ENCODE measurements at regions not wholly inside any gene's neighbourhood (a gene's known extent, or its start where the extent isn't known, plus 50 kb on each side); places are given as distances from the start of the nearest gene placed in this dataset.
"Not testable (repeated sequence)": the region's sequence is repeated elsewhere in the genome, so short reads cannot be mapped to it uniquely, and the experiment has no call there.

- no peak for DNase-seq
- Histone ChIP-seq H3K36me3 (replicated peaks; ENCODE audit: control insufficient read depth, insufficient read depth, low read length) (no peaks in the 10 kb centered on the region), H3K4me3 (ENCODE audit: insufficient read depth, low read depth, low read length) (no peak overlapping the region)
These were observed 187.8 kb downstream of the ZNF516 start for GRCh38 chr18:76307293-76307690.

DNA sequence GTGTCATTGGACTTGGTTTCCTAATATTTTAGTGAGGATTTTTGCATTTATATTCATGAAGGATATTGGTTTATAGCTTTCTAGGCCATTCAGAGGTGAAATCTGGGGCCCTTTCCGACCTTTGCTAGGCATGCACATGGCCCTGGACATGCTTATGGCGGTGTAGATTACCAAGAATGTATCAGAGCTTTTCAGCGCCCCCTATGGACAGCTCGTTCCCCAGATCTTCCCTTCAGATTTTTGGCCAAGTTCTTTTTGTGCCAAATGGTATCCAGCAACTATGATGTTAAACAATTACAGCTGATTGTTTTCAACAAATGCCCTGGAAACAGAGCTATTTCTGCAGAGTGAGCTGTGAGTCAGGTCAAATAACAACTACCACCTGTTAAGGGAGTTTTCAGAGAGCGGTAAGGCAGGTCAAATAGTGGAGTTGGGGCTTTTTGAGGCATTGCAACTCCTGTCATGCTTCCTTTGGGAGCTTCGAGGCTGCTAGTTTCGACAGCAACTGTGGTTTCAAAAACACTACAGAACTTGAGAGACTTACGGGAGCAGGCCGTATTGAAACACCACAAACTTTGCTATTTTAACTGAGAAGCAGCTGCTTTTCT, 188.3 kb downstream of the ZNF516 start:
- DNase-seq: peak; percentile 33
- Histone ChIP-seq H3K36me3 (replicated peaks; ENCODE audit: control insufficient read depth, insufficient read depth, low read length) (no peaks in the 10 kb centered on the region), H3K4me3 (ENCODE audit: insufficient read depth, low read depth, low read length) (no peak overlapping the region), H3K27me3 (ENCODE audit: control insufficient read depth, insufficient read depth, low read length) (no peaks in the 10 kb centered on the region)

More at GRCh38 chr18:76307293-76307690, 187.8 kb downstream of the ZNF516 start:
- no peaks in the 10 kb centered on the region for H3K27me3 ChIP-seq (ENCODE audit: control insufficient read depth, insufficient read depth, low read length)

DNA sequence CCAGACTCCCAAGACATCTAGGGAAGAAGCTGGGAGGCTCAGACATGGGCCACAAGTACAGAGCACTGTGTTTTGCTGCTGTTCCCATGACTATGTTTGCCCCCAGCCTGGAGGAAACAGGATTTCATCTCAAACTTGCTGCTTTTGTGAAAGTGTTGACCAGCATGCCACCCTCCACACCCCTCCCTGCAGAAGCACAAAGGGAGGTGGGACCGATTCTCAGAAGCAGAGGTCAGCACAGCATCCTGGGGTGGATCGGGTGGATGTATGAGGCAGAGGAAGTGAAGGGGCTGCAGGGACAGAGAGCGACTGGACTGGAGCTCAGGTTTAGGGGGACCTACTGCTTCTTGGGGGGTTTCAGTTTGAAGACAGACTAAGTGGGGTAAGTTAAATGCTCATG, 209.2 kb downstream of the ZNF516 start:
- no peak for DNase-seq
- Histone ChIP-seq H3K36me3 (replicated peaks; ENCODE audit: control insufficient read depth, insufficient read depth, low read length) (no peaks in the 10 kb centered on the region), H3K4me3 (ENCODE audit: insufficient read depth, low read depth, low read length) (no peak overlapping the region), H3K27me3 (ENCODE audit: control insufficient read depth, insufficient read depth, low read length) (no peaks in the 10 kb centered on the region)

DNA sequence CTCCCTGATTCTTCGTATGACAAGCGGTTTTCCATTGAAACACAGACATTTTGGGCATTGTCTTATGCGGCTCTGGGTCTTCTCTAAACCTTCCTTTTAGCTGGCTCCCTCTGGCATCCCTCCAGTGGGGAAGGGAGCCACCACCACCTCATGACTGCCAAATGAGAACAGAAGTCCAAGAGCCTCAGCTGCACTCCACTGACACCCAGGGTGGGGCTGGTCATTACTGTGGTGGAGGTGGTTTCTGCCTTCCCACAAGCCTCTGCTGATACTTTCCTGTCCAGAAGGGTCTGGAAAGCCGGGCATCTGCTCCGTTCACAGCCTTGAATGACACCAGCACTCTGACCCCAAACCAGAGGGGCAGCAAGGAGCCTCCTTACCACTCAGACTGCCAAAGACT, 213.5 kb downstream of the ZNF516 start:
- no peak for DNase-seq
- no peak overlapping the region for H3K4me3 ChIP-seq (ENCODE audit: insufficient read depth, low read depth, low read length)
- no peaks in the 10 kb centered on the region for H3K36me3 ChIP-seq (replicated peaks; ENCODE audit: control insufficient read depth, insufficient read depth, low read length)
- no peaks in the 10 kb centered on the region for H3K27me3 ChIP-seq (ENCODE audit: control insufficient read depth, insufficient read depth, low read length)

DNA sequence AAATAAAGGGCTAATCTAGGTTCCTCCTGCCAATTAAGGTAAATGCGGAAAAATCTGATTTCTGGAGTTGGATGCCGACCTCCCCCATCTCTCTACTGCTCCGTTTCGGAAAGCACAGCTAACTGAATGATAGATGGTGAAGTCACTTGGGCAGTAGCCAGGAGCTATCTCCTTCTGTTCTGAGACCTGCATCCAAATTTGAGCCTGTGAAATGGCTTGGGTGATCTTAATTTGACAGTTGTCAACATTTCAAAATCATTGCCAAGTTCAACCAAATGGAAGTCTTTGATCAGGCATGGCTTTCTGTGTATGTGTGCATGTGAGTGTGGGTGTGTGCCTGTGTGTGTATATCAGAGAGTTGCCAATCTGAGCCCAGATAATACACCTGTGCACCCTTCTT, 217.2 kb downstream of the ZNF516 start:
- DNase-seq: no peak
- H3K36me3 ChIP-seq (replicated peaks; ENCODE audit: control insufficient read depth, insufficient read depth, low read length): no peaks in the 10 kb centered on the region
- no peaks in the 10 kb centered on the region for H3K27me3 ChIP-seq (ENCODE audit: control insufficient read depth, insufficient read depth, low read length)
- no peak overlapping the region for H3K4me3 ChIP-seq (ENCODE audit: insufficient read depth, low read depth, low read length)

- DNase-seq: no peak
- no peaks in the 10 kb centered on the region for H3K36me3 ChIP-seq (replicated peaks; ENCODE audit: control insufficient read depth, insufficient read depth, low read length)
- H3K27me3 ChIP-seq (ENCODE audit: control insufficient read depth, insufficient read depth, low read length): no peaks in the 10 kb centered on the region
- no peak overlapping the region for H3K4me3 ChIP-seq (ENCODE audit: insufficient read depth, low read depth, low read length)
These were observed 219.2 kb downstream of the ZNF516 start for GRCh38 chr18:76275727-76276313.

GRCh38 chr18:76274468-76275289, 220.4 kb downstream of the ZNF516 start:
- DNase-seq: peak; percentile 71
- no peaks in the 10 kb centered on the region for H3K36me3 ChIP-seq (replicated peaks; ENCODE audit: control insufficient read depth, insufficient read depth, low read length)
- H3K27me3 ChIP-seq (ENCODE audit: control insufficient read depth, insufficient read depth, low read length): no peaks in the 10 kb centered on the region
- no peak overlapping the region for H3K4me3 ChIP-seq (ENCODE audit: insufficient read depth, low read depth, low read length)

DNA sequence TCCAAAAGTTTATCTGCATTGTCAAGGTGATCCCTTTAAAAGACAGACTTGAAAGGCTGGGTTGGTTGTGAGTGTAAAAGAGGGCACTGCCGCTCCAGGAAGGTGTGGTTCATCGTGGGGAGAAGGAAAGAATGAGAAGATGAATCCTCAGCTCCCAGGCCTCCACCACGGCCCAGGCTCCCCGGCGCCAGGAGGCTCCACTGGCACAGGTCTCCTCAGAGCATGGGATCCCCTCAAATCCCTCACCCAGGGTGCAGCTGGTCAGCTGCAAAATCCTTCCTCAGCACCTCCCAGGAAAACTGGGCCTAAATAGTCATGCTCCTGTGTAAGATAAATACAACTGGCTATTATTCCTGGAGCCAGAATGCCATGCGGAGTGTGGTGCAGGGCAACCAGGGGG, 221.1 kb downstream of the ZNF516 start:
- Histone ChIP-seq H3K4me3 (ENCODE audit: insufficient read depth, low read depth, low read length) (no peak overlapping the region), H3K27me3 (ENCODE audit: control insufficient read depth, insufficient read depth, low read length) (no peaks in the 10 kb centered on the region), H3K36me3 (replicated peaks; ENCODE audit: control insufficient read depth, insufficient read depth, low read length) (no peaks in the 10 kb centered on the region)
- no peak for DNase-seq

DNA sequence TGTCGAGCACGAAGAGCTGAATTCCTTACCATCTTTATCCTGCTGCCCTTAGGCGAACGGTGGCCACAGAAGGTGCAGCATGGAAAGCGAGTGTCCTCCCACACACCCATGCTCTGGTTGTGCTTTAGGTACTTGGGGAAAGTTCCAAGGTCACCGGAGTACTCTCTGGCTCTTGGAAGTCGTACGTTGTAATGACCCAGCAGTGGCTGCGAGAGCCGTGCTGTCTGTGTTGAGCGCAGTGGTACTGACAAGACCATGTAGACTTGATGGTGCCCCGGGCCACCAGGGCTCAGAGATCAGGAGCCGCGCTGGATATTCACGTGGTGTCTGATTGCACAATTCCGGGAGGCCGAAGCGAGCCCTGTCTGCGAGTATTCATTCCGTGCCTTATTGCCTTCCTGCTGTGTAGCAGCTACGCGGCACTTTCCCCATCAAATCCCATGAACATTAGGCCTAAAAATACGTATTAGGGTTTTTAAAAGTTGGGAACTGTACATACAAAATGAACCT, 222.0 kb downstream of the ZNF516 start:
- Histone ChIP-seq H3K4me3 (ENCODE audit: insufficient read depth, low read depth, low read length) (no peak overlapping the region), H3K27me3 (ENCODE audit: control insufficient read depth, insufficient read depth, low read length) (no peaks in the 10 kb centered on the region), H3K36me3 (replicated peaks; ENCODE audit: control insufficient read depth, insufficient read depth, low read length) (no peaks in the 10 kb centered on the region)
- DNase-seq: no peak

DNA sequence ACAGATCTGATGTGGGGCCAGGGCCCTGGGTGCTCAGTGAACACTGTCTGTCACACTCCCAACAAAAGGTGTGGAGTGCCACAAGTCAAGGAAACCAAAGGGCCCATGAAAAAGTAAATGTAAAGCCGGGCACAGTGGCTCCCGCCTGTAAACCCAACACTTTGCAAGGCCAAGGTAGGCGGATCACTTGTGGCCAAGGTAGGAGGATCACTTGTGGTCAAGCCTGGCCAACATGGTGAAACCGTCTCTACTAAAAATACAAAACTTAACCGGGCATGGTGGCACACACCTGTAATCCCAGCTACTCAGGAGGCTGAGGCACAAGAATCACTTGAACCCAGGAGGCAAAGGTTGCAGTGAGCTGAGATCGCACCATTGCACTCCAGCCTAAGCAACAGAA, 227.6 kb downstream of the ZNF516 start:
- not testable (repeated sequence) for H3K27me3 ChIP-seq (ENCODE audit: control insufficient read depth, insufficient read depth, low read length); H3K4me3 ChIP-seq (ENCODE audit: insufficient read depth, low read depth, low read length); DNase-seq; H3K36me3 ChIP-seq (replicated peaks; ENCODE audit: control insufficient read depth, insufficient read depth, low read length)

- no peak for DNase-seq
- Histone ChIP-seq H3K36me3 (replicated peaks; ENCODE audit: control insufficient read depth, insufficient read depth, low read length) (no peaks in the 10 kb centered on the region), H3K27me3 (ENCODE audit: control insufficient read depth, insufficient read depth, low read length) (no peaks in the 10 kb centered on the region), H3K4me3 (ENCODE audit: insufficient read depth, low read depth, low read length) (no peak overlapping the region)
These were observed 228.6 kb downstream of the ZNF516 start for GRCh38 chr18:76266236-76266991.

GRCh38 chr18:76265497-76266235, 229.4 kb downstream of the ZNF516 start:
- Histone ChIP-seq H3K27me3 (ENCODE audit: control insufficient read depth, insufficient read depth, low read length) (no peaks in the 10 kb centered on the region), H3K4me3 (ENCODE audit: insufficient read depth, low read depth, low read length) (no peak overlapping the region), H3K36me3 (replicated peaks; ENCODE audit: control insufficient read depth, insufficient read depth, low read length) (no peaks in the 10 kb centered on the region)
- no peak for DNase-seq

GRCh38 chr18:76264876-76265250, 230.2 kb downstream of the ZNF516 start:
- Histone ChIP-seq H3K36me3 (replicated peaks; ENCODE audit: control insufficient read depth, insufficient read depth, low read length) (no peaks in the 10 kb centered on the region), H3K27me3 (ENCODE audit: control insufficient read depth, insufficient read depth, low read length) (no peaks in the 10 kb centered on the region), H3K4me3 (ENCODE audit: insufficient read depth, low read depth, low read length) (no peak overlapping the region)
- no peak for DNase-seq
